Hematopoietic multipotent progenitor cell (in vitro differentiated cells): ENCODE measurements at regions not wholly inside any gene's neighbourhood (a gene's known extent, or its start where the extent isn't known, plus 50 kb on each side); places are given as distances from the start of the nearest gene placed in this dataset.

Experiments used
- DNase-seq, 3 donors: peaks; one replicate each; pipeline ENCODE4 v3.0.0-alpha.2; 2011 to 2015; ENCODE audit warnings: low read depth in 2 of 3, low spot score in 2 of 3

GRCh38 chr13:99894105-99894839 lies 77.3 kb downstream of the ZIC5 start:
- DNase-seq = no peak

DNA sequence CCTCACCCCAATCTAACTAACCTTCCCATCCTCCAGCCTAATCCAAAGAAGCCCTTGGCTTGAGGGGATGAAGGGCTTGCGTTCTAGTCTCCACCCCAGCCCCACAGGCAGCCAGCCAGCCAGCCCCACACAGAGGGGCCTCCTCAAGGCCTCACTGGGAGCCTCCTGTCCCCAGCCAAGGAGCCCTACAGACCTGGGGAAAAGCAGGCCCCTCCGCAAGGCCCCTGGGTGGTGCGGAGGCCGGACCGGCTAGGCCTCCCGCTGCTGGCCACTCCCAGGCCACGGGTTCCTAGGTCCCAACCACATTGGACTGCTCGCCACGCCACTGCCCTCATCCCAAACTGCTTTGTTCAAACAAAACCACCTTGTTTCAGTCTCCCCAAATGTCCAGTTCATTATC lies 78.0 kb downstream of the ZIC5 start:
- no peak for DNase-seq

DNA sequence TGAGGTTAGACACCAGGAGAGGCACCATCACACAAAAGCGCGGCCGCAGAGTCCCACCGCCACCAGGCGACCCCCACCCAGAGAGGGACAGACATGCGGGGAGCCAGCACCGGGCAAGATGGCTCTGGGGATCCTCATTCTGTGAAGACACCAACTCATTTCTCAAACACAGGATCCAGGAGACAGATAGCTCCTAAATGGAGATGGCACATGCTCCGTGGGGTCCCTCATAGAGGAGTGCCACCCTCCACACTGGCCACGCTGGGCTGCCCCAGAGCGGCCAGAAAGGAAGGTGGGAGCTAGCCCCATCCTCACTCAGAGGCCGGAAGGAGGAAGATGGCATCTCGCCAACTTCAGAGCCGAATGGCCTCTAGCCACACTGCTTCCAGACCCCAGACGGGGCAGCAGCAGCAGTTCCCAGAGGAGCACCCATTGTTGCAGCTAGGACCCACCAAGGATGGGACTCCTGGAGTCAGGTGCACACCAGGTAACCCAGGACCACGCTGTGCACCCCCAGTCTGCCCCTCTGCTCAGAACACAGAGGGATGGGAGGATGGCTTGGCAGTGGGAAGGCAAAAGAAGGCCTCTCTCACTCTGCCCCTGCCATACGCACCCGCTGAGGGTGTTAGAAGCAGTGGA lies 78.6 kb downstream of the ZIC5 start:
- DNase-seq = no peak

DNA sequence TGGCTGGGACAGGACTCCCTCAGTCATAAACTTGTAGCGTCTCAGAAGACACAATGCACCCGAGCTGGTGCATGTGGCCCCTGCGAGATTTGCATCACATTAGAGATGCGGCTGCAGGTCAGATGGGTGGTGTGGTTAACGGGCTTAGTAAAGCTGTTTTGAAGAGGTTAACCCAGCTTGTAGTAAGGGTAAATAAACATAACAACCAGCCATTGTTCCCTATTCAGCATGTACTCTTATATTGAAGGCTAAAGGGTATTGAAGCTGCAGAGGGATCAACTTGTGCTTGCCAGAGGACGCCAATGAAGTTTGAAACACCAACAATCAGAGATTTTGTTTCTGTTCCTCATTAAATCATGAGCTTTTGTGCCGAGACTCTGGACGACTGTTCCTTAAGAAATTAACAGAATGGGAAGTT lies 79.4 kb downstream of the ZIC5 start:
- no peak for DNase-seq

GRCh38 chr13:99886706-99887105 lies 84.9 kb downstream of the ZIC5 start:
- DNase-seq = no peak

GRCh38 chr13:99884913-99885312 lies 86.7 kb downstream of the ZIC5 start:
- no peak for DNase-seq

GRCh38 chr13:99883805-99884204 lies 87.8 kb downstream of the ZIC5 start:
- no peak for DNase-seq

DNA sequence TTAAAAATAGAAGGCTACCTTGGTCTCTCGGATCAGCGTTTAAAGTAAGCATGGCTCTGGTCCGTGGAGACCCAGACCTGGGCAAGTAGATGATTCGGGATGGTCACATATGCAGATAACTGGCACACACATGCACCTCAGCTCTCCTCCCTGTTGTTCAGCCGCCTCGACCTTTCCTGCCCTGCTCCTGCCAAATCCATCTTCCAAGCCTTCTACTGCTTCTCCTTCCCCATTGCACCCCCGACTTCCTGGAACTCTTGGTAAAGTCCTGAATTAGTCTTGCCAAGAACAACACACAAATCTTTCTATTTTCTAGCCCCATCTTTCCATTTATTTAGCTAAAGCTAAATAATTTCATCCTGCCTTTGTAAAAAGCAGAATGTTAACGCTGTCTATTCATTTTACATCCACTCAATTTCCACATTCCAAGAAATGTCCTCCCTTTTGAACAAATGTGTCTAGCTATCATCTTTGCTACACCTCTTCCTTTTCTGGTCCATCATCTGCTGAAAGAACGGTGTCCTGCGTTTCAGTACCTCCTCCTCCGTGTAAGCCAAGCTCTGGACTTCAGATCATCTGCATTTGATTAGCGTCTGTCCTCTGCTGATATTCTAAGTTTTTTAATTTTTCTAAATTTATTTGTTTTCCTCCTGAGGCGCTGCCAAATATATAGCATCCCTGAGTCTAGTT lies 92.5 kb downstream of the ZIC5 start:
- no peak for DNase-seq

DNA sequence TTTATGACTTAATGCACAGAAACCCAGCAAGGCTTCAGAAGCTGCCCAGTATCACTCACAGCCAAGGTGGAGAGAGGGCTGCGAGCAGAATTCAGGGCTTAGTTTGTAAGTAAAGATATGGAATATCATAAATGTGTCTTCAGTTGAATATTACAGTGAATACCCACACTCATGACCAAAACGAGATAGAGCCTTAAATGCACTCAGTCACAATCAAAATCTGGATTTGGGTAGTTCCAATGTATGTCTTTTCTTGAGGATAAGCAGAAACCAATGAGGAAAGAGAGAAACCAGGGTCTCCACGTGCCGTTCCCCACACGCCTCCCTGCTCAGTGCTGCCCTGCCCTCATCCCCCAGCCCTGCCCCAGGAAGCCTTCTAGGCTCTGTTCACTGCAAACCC lies 94.9 kb downstream of the ZIC5 start:
- DNase-seq = no peak

- DNase-seq = no peak
Measured at GRCh38 chr13:99875391-99875790, 96.2 kb downstream of the ZIC5 start.

DNA sequence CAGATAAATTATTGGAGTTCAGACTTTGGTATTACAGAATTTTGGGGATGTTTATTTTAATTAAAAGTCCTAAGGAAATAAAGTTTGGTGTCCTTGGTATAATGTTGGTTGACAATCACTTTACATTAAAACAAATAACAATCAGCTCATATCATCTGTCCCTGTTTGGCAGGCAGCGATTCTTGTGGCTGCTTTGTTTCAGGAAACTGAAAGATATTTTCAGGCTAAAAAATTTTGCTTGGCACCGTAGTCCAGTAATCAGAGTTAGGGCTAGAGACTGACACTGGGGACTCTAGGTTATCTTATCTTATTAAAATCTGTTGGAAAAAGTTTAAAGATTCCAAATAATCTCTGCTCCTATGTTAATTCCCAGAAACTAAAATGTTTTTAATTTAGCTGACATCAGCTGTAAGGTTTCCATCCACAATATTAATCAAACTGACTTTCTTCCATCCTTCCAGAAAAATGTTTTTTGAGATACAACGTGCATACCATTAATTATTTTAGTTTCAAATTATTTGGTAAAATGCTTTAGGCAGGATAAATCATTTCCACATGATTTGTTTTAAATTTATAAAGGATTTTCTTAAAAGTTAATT lies 97.6 kb downstream of the ZIC5 start:
- DNase-seq = no peak

GRCh38 chr13:99873141-99873540 lies 98.4 kb downstream of the ZIC5 start:
- no peak for DNase-seq

DNA sequence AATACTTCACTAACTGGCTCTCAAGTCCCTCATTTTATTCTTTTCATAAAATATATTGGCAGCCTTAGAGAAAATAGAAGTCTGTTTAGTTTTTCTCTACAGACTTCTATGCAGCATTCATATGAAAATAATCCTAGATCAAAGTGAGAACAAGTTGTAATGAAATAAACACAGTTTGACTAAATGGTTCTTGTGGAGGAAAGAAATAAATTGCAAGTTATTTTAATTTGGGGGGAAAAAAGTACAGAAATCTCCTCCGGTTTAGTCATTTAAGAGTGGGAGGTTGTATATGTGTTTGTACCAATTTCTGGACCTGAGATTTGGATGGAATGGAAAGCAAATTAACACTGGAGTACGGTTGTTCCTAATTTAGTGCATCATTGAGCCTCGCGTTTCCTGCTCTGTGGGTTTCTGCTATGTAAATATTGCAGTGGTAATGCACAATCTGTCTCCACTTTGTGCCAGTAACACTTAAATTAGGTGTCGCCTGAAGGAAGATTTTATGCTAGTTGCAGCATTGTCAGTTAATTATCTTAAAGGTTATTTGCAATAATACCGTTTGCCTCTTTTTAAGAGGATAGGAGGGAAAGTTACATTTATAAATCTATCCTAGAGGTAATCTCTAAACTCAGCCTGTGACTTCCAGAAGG lies 100.2 kb downstream of the ZIC5 start:
- no peak for DNase-seq

DNA sequence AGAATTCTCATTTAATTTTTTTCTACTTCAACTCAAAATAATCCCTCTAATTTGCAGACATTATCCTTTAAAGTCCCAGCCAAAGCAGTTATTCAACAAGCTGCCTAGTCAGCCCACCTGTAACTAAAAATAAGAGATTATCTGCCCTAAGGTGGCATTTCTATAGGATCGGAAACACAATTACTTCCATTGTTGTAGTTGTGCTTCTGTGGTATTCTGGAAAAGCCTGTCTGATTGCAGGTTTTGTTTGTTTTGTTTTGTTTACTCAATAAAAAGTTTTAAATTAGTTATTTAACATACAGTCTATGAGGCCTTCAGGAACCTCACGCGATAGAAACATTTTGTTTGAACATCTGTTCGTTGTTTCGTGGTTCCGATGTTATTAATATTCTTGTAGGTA lies 101.0 kb downstream of the ZIC5 start:
- DNase-seq = no peak

GRCh38 chr13:99869830-99870229 lies 101.7 kb downstream of the ZIC5 start:
- DNase-seq = no peak

- no peak for DNase-seq
Measured at GRCh38 chr13:99868767-99869166, 102.8 kb downstream of the ZIC5 start.

- DNase-seq = no peak
Measured at GRCh38 chr13:99867535-99868257, 103.9 kb downstream of the ZIC5 start.

- no peak for DNase-seq
Measured at GRCh38 chr13:99866781-99867180, 104.8 kb downstream of the ZIC5 start.

- no peak for DNase-seq
Measured at GRCh38 chr13:99865420-99865930, 106.1 kb downstream of the ZIC5 start.

DNA sequence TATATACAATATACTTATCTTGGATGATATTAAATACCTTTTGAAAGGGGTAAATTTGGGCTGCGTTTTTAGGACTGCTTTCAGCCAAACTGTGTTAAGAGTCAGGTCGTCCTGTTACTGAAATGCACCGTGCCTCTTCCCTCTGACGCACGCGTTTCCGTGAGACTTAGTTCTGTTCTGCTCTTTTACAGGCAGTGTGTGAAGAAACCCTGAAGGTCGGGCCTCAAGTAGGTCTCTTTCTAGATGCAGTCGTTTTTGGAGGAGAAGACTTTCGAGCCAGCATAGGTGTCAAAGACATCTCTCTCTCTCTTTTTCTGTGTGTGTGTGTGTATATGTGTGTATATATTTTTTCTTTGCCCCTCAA lies 107.0 kb downstream of the ZIC5 start:
- DNase-seq = no peak
